Stimulated activated CD8-positive, alpha-beta memory T cell treated with anti-CD3 and anti-CD28 coated beads, Interleukin-4, amount 100 ng/mL, for 4 hours (primary cell): ENCODE measurements at regions not wholly inside any gene's neighbourhood (a gene's known extent, or its start where the extent isn't known, plus 50 kb on each side); places are given as distances from the start of the nearest gene placed in this dataset.

Experiments
- DNase-seq, 2 donors: peaks; one replicate each; pipeline ENCODE4 v3.0.0-alpha.2; 2020; ENCODE audit warnings: low read depth in 2 of 2, low spot score in 1 of 2

- DNase-seq = no peak
These were observed 63.3 kb upstream of the THSD7A start for GRCh38 chr7:11895337-11895736.

- DNase-seq = no peak
These were observed 64.7 kb upstream of the THSD7A start for GRCh38 chr7:11896663-11897062.

- no peak for DNase-seq
These were observed 67.2 kb upstream of the THSD7A start for GRCh38 chr7:11899247-11899646.

GRCh38 chr7:11910253-11910652 is 78.3 kb upstream of the THSD7A start:
- DNase-seq = no peak

GRCh38 chr7:11911900-11912299 is 79.9 kb upstream of the THSD7A start:
- no peak for DNase-seq

- no peak for DNase-seq
These were observed 82.6 kb upstream of the THSD7A start for GRCh38 chr7:11914645-11915044.

- DNase-seq = no peak
These were observed 91.5 kb upstream of the THSD7A start for GRCh38 chr7:11923376-11923930.

GRCh38 chr7:11931307-11931706 is 99.3 kb upstream of the THSD7A start:
- no peak for DNase-seq

- DNase-seq = no peak
These were observed 102.8 kb upstream of the THSD7A start for GRCh38 chr7:11934796-11935195.

- DNase-seq = no peak
These were observed 103.9 kb upstream of the THSD7A start for GRCh38 chr7:11935905-11936304.

GRCh38 chr7:11946794-11947193 is 114.8 kb upstream of the THSD7A start:
- no peak for DNase-seq

GRCh38 chr7:11950281-11950680 is 118.3 kb upstream of the THSD7A start:
- no peak for DNase-seq

- DNase-seq = no peak
These were observed 118.9 kb upstream of the THSD7A start for GRCh38 chr7:11950942-11951341.

GRCh38 chr7:11951909-11952308 is 119.9 kb upstream of the THSD7A start:
- DNase-seq = no peak

GRCh38 chr7:11952972-11953371 is 121.0 kb upstream of the THSD7A start:
- no peak for DNase-seq

GRCh38 chr7:11956991-11957390 is 125.0 kb upstream of the THSD7A start:
- DNase-seq = no peak

GRCh38 chr7:11957956-11958355 is 126.0 kb upstream of the THSD7A start:
- DNase-seq = no peak

- no peak for DNase-seq
These were observed 127.1 kb upstream of the THSD7A start for GRCh38 chr7:11959121-11959520.

GRCh38 chr7:11960621-11961020 is 128.6 kb upstream of the THSD7A start:
- no peak for DNase-seq

- no peak for DNase-seq
These were observed 137.6 kb upstream of the THSD7A start for GRCh38 chr7:11969643-11970042.

- DNase-seq = no peak
These were observed 138.1 kb upstream of the THSD7A start for GRCh38 chr7:11970132-11970531.

- DNase-seq = no peak
These were observed 153.4 kb upstream of the THSD7A start for GRCh38 chr7:11985376-11985775.

GRCh38 chr7:11985971-11986370 is 154.0 kb upstream of the THSD7A start:
- DNase-seq = no peak

- DNase-seq = no peak
These were observed 156.2 kb upstream of the THSD7A start for GRCh38 chr7:11988186-11988585.
